ENCODE measurements at regions not wholly inside any gene's neighbourhood (a gene's known extent, or its start where the extent isn't known, plus 50 kb on each side); places are given as distances from the start of the nearest gene placed in this dataset.

GRCh38 chr13:40502236-40502635, 164.2 kb downstream of the FOXO1 start:
- no peak overlapping the region for H3K4me3 ChIP-seq (ENCODE audit: low read depth, low read length)
- TF ChIP-seq MYC (IDR thresholded peaks at IDR 0.05; ENCODE audit: low read depth, low read length) = no peak
- no peak for TF ChIP-seq CTCF (IDR thresholded peaks at IDR 0.05; ENCODE audit: low read depth, low read length)
- no peak for TF ChIP-seq MAX (IDR thresholded peaks at IDR 0.05; ENCODE audit: low read depth, low read length)
- TF ChIP-seq POLR2A (IDR thresholded peaks at IDR 0.05; ENCODE audit: extremely low read depth, insufficient read length) = no peak
- DNase-seq (ENCODE audit: low read depth) = no peak

DNA sequence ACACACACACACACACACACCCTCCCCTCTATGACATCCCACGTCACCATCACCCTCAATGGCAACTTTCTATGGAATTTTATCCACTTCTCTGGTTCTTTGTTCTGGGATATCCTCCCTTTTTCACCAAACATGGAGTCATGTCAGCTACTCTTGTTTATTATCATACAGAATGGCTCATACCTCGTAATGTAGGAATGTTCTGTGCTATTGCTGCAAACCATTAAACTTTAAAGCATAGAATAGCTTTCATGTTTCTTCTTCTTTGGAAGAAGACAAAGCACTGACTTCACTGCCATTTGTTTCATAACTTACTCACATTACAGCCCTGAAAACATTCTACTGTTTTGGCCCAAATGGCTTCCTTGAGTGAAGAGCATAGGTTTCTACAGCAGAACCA, 163.4 kb downstream of the FOXO1 start:
- TF ChIP-seq POLR2A (IDR thresholded peaks at IDR 0.05; ENCODE audit: extremely low read depth, insufficient read length) (no peak), MYC (IDR thresholded peaks at IDR 0.05; ENCODE audit: low read depth, low read length) (no peak), MAX (IDR thresholded peaks at IDR 0.05; ENCODE audit: low read depth, low read length) (no peak), CTCF (IDR thresholded peaks at IDR 0.05; ENCODE audit: low read depth, low read length) (no peak)
- H3K4me3 ChIP-seq (ENCODE audit: low read depth, low read length) = no peak overlapping the region
- no peak for DNase-seq (ENCODE audit: low read depth)

- no peak for DNase-seq (ENCODE audit: low read depth)
- TF ChIP-seq POLR2A (IDR thresholded peaks at IDR 0.05; ENCODE audit: extremely low read depth, insufficient read length) = no peak
- no peak for TF ChIP-seq MAX (IDR thresholded peaks at IDR 0.05; ENCODE audit: low read depth, low read length)
- TF ChIP-seq CTCF (IDR thresholded peaks at IDR 0.05; ENCODE audit: low read depth, low read length) = no peak
- TF ChIP-seq MYC (IDR thresholded peaks at IDR 0.05; ENCODE audit: low read depth, low read length) = no peak
- no peak overlapping the region for H3K4me3 ChIP-seq (ENCODE audit: low read depth, low read length)
Measured at GRCh38 chr13:40503966-40504591, 162.4 kb downstream of the FOXO1 start.

- H3K4me3 ChIP-seq (ENCODE audit: low read depth, low read length) = no peak overlapping the region
- TF ChIP-seq MYC (IDR thresholded peaks at IDR 0.05; ENCODE audit: low read depth, low read length) (no peak), MAX (IDR thresholded peaks at IDR 0.05; ENCODE audit: low read depth, low read length) (no peak), POLR2A (IDR thresholded peaks at IDR 0.05; ENCODE audit: extremely low read depth, insufficient read length) (no peak), CTCF (IDR thresholded peaks at IDR 0.05; ENCODE audit: low read depth, low read length) (no peak)
- DNase-seq (ENCODE audit: low read depth) = no peak
Measured at GRCh38 chr13:40504641-40505040, 161.8 kb downstream of the FOXO1 start.

- TF ChIP-seq CTCF (IDR thresholded peaks at IDR 0.05; ENCODE audit: low read depth, low read length) = no peak
- no peak for TF ChIP-seq MAX (IDR thresholded peaks at IDR 0.05; ENCODE audit: low read depth, low read length)
- TF ChIP-seq MYC (IDR thresholded peaks at IDR 0.05; ENCODE audit: low read depth, low read length) = no peak
- no peak for TF ChIP-seq POLR2A (IDR thresholded peaks at IDR 0.05; ENCODE audit: extremely low read depth, insufficient read length)
- no peak for DNase-seq (ENCODE audit: low read depth)
- H3K4me3 ChIP-seq (ENCODE audit: low read depth, low read length) = no peak overlapping the region
Measured at GRCh38 chr13:40505196-40505595, 161.2 kb downstream of the FOXO1 start.

Data from NB4 (cell line).